ENCODE measurements at regions not wholly inside any gene's neighbourhood (a gene's known extent, or its start where the extent isn't known, plus 50 kb on each side); places are given as distances from the start of the nearest gene placed in this dataset.

DNA sequence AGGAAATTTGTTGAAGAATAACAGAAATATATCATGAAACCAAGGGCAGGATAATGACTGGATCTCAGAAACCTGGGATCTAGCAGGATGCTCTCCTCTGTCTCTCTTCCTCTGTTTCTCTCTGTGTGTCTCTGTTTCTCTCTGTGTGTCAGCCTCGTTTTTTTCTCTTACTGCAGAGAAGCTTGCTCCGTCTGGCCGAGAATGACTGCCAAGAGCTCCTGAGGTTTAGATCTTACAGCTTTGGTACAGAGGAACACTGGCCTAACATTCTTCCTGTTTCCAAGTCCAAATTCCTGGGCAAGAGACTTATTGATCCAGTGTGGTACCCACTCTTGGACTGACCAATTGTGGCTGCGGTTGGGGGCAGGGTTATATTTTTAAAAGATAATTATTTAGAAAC, 564.0 kb downstream of the XPNPEP1 start:
- H3K9me3 ChIP-seq = no peaks in the 10 kb centered on the region

DNA sequence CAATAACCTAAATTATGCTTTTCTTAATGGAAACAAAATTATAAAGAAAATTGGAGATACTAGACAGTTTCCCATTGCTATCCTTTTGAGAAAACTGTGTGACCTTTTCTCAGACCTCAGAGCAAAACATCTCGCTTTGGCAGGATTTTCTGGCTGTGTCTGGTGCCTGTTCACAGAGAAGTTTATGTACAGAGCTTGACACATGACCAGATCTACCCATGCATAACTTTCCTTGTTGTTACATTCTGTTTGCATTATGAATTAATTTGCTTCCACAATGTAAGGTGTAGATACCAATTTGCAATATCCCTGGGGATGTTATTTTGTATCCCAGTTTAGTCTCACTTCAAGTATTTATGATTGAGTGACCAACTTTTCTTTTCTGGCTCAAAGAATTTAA, 565.0 kb downstream of the XPNPEP1 start:
- FAIRE-seq (no peak), DNase-seq (ENCODE audit: low read depth in 1 of 2, low spot score in 1 of 2) (no peak), ATAC-seq (no peak)
- Histone ChIP-seq H3K4me2 (no peak overlapping the region), H3K4me3 (no peak overlapping the region), H3K9me3 (no peaks in the 10 kb centered on the region), H3K27ac (no peak overlapping the region), H3K4me1 (no peaks in the 10 kb centered on the region)
- 0% methylated on average over 1 of the region's 1 CpG for WGBS (ENCODE audit: missing lambda C conversion rate)
- POLR2A ChIA-PET = no interaction called here
- CTCF ChIA-PET = no interaction called here
- TF ChIP-seq CBX8 (IDR thresholded peaks at IDR 0.05) (no peak), RCOR1 (IDR thresholded peaks at IDR 0.05; ENCODE audit: low read depth, low read length) (no peak), ZNF302 (CRISPR knock-in tag; IDR thresholded peaks at IDR 0.05) (no peak), RARB (CRISPR knock-in tag; IDR thresholded peaks at IDR 0.05) (no peak), EHF (CRISPR knock-in tag; IDR thresholded peaks at IDR 0.05) (no peak), ZC3H11A (IDR thresholded peaks at IDR 0.05) (no peak), ZFP36 (IDR thresholded peaks at IDR 0.05; ENCODE audit: borderline replicate concordance, partially characterized antibody) (no peak), PHF8 (IDR thresholded peaks at IDR 0.05; ENCODE audit: borderline replicate concordance, low read depth) (no peak), POLR2AphosphoS2 (conservative IDR thresholded peaks at IDR 0.05; ENCODE audit: low read length) (no peak), KDM1A (IDR thresholded peaks at IDR 0.05; ENCODE audit: low read depth) (no peak), HDAC2 (IDR thresholded peaks at IDR 0.05) (no peak), JUN (IDR thresholded peaks at IDR 0.05) (no peak), TP53 (CRISPR knock-in tag; IDR thresholded peaks at IDR 0.05) (no peak), RAD21 (conservative IDR thresholded peaks at IDR 0.05 in 1 of 2, IDR thresholded peaks at IDR 0.05 in 1 of 2) (no peak)
- TF ChIP-seq, protein P1, sequence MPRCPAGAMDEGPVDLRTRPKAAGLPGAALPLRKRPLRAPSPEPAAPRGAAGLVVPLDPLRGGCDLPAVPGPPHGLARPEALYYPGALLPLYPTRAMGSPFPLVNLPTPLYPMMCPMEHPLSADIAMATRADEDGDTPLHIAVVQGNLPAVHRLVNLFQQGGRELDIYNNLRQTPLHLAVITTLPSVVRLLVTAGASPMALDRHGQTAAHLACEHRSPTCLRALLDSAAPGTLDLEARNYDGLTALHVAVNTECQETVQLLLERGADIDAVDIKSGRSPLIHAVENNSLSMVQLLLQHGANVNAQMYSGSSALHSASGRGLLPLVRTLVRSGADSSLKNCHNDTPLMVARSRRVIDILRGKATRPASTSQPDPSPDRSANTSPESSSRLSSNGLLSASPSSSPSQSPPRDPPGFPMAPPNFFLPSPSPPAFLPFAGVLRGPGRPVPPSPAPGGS (IDR thresholded peaks at IDR 0.05) = no peak
- TF ChIP-seq, protein P2, sequence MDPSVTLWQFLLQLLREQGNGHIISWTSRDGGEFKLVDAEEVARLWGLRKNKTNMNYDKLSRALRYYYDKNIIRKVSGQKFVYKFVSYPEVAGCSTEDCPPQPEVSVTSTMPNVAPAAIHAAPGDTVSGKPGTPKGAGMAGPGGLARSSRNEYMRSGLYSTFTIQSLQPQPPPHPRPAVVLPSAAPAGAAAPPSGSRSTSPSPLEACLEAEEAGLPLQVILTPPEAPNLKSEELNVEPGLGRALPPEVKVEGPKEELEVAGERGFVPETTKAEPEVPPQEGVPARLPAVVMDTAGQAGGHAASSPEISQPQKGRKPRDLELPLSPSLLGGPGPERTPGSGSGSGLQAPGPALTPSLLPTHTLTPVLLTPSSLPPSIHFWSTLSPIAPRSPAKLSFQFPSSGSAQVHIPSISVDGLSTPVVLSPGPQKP (IDR thresholded peaks at IDR 0.05; ENCODE audit: low read depth, low read length) = no peak
- TF ChIP-seq, protein P3, sequence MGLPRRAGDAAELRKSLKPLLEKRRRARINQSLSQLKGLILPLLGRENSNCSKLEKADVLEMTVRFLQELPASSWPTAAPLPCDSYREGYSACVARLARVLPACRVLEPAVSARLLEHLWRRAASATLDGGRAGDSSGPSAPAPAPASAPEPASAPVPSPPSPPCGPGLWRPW (IDR thresholded peaks at IDR 0.05) = no peak

More for the DNA sequence above, 564.0 kb downstream of the XPNPEP1 start:
- TF ChIP-seq, protein P3 (IDR thresholded peaks at IDR 0.05) = no peak
- TF ChIP-seq HOXA7 (CRISPR knock-in tag; IDR thresholded peaks at IDR 0.05) (no peak), KDM5A (IDR thresholded peaks at IDR 0.05) (no peak), FOSL2 (IDR thresholded peaks at IDR 0.05) (no peak), FOSL2 (CRISPR knock-in tag; IDR thresholded peaks at IDR 0.05) (no peak), RNF2 (IDR thresholded peaks at IDR 0.05; ENCODE audit: borderline replicate concordance, low read depth) (no peak), MAFK (IDR thresholded peaks at IDR 0.05; ENCODE audit: partially characterized antibody) (no peak), CHD4 (IDR thresholded peaks at IDR 0.05; ENCODE audit: borderline replicate concordance) (no peak), FOSB (CRISPR knock-in tag; IDR thresholded peaks at IDR 0.05) (no peak), NR3C1 (IDR thresholded peaks at IDR 0.05) (no peak), ZSCAN20 (CRISPR knock-in tag; IDR thresholded peaks at IDR 0.05) (no peak), RAD21 (conservative IDR thresholded peaks at IDR 0.05 in 1 of 2, IDR thresholded peaks at IDR 0.05 in 1 of 2) (no peak), EP300 (IDR thresholded peaks at IDR 0.05) (no peak)
- TF ChIP-seq, protein P4, sequence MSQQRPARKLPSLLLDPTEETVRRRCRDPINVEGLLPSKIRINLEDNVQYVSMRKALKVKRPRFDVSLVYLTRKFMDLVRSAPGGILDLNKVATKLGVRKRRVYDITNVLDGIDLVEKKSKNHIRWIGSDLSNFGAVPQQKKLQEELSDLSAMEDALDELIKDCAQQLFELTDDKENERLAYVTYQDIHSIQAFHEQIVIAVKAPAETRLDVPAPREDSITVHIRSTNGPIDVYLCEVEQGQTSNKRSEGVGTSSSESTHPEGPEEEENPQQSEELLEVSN (IDR thresholded peaks at IDR 0.05; ENCODE audit: borderline replicate concordance, low read depth) = no peak
- TF ChIP-seq, protein P1 (IDR thresholded peaks at IDR 0.05) = no peak
- no peak for FAIRE-seq
- Histone ChIP-seq H3K4me1 (no peaks in the 10 kb centered on the region), H3K4me2 (no peak overlapping the region), H3K4me3 (no peak overlapping the region), H3K27ac (no peak overlapping the region)
- no peak for DNase-seq (ENCODE audit: low read depth in 1 of 2, low spot score in 1 of 2)
- ChIA-PET POLR2A (no interaction called here), CTCF (no interaction called here)
- no peak for ATAC-seq
- 6% methylated on average over 4 of the region's 4 CpGs for WGBS (ENCODE audit: missing lambda C conversion rate)
